NCI-H1105 treated with DMSO at 0.1 percent for 48 hours (cell line): ENCODE measurements at regions not wholly inside any gene's neighbourhood (a gene's known extent, or its start where the extent isn't known, plus 50 kb on each side); places are given as distances from the start of the nearest gene placed in this dataset.
"Not testable (repeated sequence)": the region's sequence is repeated elsewhere in the genome, so short reads cannot be mapped to it uniquely, and the experiment has no call there.

ENCODE experiments used
- DNase-seq: peaks from one replicate; lab custom pipeline; 2025; lab: John Stamatoyannopoulos, UW

DNA sequence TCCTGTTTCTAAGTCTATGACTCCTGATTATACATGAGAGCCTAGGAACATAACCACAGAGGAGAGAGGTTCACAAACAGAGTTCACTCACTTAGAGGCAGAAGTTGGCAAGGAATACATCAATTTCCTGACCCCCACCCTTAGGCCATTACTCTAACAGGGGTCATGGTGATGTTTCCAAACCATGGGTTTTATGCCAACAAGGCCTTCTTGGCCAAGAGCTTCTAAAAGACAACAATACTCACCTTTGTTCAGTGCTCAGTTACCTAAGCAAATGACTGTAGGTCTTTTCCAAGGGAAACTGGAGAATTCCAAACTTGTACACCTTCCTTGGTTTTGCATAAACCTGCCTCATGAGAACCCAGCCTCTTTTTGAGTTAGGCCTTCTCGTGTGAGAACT lies 52.6 kb downstream of the ERICH4 start:
- DNase-seq, result no peak

DNA sequence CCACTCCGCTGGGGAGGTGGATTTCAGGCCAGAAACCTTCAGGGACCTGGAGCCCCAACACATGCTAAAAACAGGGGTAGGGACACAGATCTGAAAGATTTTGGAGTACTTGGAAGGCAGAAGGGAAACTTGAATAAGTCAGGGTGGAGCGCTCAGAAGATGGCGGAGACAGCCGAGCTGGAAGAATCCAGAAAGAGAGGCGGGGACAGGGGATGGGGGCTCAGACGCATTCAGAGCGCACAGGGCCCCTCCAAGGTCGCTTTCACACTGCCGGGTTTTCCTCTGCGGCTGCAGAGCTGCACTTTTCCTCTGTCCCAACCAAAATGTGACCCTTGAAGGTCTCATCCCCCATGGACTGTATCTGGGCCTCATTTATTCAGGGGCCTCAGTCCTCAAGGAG lies 56.9 kb downstream of the ERICH4 start:
- no peak for DNase-seq

DNA sequence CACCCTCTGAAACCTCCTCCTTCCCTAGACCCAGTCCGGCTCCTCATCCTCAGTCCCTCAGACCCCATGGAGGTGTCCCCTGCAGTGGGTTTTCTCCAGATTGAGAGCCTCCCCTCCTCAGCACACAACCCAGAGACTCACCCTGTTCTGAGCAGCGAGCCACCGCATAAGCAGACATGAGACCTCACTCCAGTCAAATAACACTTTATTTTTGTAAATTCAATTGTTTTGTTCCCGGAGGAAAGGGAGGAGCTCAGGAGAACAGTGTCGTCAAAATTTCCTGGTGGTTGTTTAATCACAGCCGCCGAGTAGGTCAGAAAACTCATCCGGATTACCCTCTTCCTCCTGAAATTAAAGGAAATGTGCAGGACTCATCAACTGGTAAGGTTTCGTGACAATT lies 57.5 kb downstream of the ERICH4 start:
- no peak for DNase-seq

DNA sequence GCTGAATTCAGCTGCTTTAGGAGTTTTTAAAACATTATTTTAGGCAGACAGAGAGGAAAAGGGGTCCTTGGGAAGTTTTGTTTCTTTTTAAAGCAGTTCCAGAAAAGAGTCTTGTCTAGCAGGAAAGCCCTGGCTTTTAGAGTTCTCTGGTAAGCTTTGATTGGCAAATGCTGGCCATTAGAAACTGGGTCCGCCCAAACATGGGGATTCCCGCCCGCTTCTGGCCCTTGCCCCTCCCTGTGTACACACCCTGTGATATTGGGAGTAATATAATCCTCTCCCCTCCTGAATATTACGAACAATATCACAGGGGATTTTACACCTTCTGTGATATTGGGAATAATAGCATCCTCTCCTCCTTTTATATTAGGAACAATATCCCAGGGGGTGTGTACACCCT lies 58.9 kb downstream of the ERICH4 start:
- peak; percentile 30 for DNase-seq

DNA sequence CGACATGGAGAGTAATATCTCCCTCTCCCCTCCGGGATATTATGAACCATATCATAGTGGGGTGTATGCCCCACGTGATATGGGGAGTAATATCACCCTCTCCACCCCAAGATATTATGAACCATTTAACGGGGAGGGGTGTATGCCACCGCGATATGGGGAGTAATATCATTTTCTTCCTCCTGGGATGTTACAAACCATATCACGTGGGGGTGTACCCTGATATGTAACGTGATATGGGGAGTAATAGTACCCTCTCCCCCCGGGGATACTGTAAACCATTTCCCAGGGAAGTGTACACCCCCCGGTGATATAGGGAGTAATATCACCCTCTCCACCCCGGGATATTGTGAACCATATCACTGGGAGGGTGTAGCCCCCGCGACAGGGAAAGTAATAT lies 62.1 kb downstream of the ERICH4 start:
- no peak for DNase-seq

DNA sequence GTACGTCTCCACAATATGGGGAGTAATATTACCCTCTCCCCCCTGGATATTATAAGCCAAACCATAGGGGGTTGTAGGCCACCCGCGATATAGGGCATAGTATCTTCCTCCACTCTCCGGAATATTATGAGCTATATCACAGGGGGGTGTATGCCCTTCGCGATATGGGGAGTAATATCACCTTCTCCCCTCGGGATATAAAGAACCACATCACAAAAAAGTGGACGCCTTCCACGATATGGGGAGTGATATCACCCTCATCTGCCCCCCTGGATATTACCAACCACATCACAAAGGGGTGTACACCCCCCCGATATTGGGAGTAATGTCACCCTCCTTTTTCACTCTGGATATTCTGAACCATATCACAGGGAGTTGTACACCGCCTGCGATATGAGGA lies 65.5 kb upstream of the CEACAM21 start:
- DNase-seq, result no peak

DNA sequence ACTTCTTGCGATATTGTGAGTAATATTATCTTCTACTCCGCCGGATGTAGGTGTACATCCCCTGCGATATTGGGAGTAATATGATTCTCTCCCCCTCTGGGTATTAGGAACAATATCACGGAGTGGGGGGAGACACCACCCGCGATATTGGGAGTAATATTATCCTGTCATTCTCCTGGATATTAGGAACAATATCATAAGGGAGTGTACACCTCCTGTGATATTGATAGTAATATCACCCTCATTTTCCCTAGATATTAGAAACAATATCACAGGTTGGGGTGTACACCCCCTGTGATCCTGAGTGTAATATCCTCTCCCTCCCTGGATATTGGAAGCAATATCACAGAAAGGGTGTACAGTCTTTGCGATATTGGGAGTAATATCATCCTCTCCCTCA lies 64.3 kb upstream of the CEACAM21 start:
- no peak for DNase-seq

DNA sequence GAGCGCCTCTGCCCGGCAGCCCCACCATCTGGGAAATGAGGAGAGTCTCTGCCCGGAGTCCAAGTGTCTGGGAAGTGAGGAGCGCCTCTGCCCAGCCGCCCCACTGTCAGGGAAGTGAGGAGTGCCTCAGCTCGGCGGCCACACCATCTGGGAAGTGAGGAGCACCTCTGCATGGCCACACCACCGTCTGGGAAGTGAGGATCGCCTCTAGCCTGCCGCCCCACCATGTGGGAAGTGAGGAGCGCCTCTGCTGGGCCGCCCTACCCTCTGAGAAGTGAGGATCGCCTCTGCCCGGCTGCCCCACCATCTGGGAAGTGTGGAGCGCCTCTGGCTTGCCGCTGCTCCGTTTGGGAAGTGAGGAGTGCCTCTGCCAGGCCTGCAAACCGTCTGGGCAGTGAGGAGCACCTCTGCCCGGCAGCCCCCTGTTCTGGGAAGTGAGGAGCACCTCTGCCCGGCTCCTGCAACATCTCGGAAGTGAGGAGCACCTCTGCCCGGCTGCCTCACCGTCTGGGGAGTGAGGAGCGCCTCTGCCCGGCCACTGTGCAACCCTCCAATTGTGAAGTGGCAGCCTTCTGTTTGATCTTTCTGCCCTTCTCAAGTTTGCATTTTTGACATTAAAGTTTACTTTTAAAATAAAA lies 60.8 kb upstream of the CEACAM21 start:
- DNase-seq, result no peak

DNA sequence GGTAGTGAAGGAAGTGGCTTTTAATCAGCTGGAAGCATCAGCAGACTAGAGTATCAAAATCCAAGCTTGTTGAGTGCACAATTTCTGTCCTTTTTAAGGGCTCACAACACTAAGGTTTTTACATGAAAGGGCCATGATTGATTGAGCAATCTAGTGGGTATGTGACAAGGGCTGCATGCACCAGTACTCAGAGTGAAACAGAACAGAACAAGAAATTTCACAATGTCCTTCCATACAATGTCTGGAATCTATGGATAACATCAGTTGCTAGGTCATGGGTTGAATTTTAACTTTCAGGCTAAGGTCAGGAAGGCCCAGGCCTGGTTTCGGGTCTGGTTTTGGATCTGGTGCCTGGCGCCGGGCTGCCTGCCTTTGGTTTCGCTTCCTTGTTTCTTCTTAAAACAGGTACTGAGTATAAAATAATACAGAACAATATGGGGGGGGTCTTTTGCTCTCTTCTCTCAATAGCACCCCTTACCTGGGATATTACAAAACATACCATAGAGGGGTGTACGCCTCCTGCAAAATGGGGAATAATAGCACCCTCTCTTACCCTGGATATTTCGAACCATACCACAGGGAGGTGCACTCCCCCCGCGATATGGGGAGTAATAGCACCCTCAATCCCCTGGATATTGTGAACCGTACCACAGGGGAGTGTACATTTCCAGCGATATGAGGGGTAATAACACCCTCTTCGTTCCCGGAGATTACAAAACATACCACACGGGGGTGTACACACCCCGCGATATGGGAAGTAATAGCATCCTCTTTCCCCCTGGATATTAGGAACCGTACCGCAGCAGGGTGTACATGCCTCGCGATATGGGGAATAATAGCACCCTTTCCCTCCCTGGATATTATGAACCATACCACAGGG lies 59.4 kb upstream of the CEACAM21 start:
- DNase-seq, result not testable (repeated sequence)

DNA sequence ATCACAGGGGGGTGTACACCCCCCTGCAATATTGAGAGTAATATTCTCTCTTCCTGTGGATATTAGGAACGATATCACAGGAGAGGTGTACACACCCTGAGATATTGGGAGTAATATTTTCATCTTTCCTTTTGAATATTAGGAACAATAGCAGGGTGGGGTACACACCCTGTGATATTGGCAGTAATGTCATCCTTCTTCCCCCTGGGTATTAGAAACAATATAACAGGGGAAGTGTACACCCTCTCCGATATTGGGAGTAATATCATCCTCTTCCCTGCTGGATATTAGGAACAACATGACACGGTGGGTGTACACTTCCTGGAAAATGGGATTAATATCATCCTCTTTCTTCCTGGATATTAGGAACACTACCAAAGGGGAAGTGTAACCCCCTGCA lies 57.8 kb upstream of the CEACAM21 start:
- DNase-seq, result no peak

DNA sequence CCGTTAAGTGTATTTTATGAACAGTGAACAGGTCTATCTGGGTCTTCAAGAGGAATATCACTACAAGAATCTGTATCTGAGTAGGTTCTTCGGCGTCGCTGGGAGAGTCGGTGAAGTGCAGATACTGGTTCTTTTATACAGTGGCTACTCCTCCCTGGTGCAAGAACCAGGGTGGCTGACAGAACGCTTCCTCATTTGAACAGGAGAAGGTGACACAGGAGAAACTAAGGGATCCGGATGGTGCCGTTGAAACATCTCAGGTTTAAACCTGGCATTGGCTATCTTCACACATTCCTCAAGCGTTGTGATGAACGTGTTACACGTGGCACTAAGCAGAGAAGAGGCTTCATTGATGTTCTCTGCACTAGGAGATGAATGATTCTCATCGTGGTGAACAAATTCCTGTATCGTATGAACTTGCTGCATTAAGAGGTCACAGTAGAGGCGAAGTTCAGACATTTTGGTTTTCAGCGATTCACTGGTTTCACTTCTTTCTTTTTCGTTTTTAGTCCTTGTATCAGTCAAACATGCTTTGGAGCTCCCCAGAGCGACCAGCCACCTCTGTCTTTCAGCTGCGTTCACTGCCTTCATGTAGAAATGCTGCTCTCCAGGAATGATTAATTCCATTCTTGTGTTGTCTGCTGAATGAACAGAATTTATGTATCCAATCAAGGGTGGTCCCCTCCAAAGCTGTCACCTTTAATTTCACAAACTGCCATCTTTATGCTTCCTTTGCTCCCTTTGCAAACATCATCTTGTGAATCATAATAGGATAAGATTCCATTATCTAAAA lies 54.6 kb upstream of the CEACAM21 start:
- not testable (repeated sequence) for DNase-seq

DNA sequence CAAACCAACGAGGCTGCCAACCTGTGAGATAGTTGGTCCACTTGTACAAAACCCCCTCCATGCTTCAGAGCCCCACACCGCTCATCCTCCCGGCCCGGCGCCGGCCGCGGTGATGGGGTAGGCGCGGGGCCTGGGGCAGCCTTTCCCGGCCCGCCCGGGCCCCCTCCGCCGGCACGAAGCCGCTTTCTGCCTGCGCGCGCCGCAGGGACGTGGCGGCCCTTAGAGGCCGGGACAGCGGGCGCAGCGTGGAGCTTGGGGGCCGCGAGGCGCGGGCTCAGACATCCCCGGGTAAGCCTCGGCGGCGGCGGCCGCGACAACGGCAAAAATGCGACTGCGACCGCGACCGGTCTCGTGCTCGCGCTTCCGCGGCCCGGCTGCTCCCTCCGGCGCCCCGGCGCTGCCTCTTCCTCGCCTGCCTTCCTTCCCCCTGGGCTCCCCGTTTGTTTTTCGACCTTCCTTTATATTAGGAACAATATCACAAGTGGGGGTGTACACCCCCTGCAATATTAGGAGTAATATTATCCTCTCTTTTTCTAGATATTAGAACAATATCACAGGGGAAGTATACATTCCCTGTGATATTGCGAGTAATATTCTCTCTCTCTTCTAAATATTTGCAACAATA lies 53.9 kb upstream of the CEACAM21 start:
- peak; percentile 17 for DNase-seq

DNA sequence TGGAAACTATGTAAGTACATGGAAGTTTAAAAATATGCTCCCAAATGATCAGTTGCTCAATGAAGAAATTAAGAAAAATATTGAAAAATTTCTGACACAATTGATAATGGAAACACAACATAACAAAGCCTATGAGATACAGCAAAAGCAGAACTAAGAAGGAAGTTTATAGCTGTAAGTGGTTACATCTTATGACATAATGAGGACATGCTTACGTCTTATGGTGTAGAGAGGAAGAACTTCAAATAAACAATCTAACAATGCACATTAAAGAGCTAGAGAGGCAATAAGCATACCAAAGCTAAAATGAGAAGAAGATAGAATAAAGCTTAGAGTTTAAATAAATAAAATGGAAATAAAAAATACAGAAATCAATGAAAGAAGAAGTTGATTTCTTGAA lies 50.0 kb upstream of the CEACAM21 start:
- DNase-seq, result no peak
